ENCODE measurements at regions not wholly inside any gene's neighbourhood (a gene's known extent, or its start where the extent isn't known, plus 50 kb on each side); places are given as distances from the start of the nearest gene placed in this dataset.

GRCh38 chr10:29157321-29157720 is 131.5 kb upstream of the LYZL1 start:
- DNase-seq = no peak
- H3K27me3 ChIP-seq = no peaks in the 10 kb centered on the region

GRCh38 chr10:29158066-29158465 is 130.8 kb upstream of the LYZL1 start:
- H3K27me3 ChIP-seq = no peaks in the 10 kb centered on the region
- DNase-seq = no peak
- H3K36me3 ChIP-seq = no peaks in the 10 kb centered on the region
- no peaks in the 10 kb centered on the region for H3K9me3 ChIP-seq
- H3K4me3 ChIP-seq (ENCODE audit: low read depth, low read length) = no peak overlapping the region
- H3K4me1 ChIP-seq = no peaks in the 10 kb centered on the region
- no peak for TF ChIP-seq CTCF (IDR thresholded peaks at IDR 0.05; ENCODE audit: low read depth, low read length)

More at GRCh38 chr10:29157321-29157720, 131.5 kb upstream of the LYZL1 start:
- no peaks in the 10 kb centered on the region for H3K36me3 ChIP-seq
- TF ChIP-seq CTCF (IDR thresholded peaks at IDR 0.05; ENCODE audit: low read depth, low read length) = no peak
- H3K4me1 ChIP-seq = no peaks in the 10 kb centered on the region
- H3K4me3 ChIP-seq (ENCODE audit: low read depth, low read length) = no peak overlapping the region
- no peaks in the 10 kb centered on the region for H3K9me3 ChIP-seq

GRCh38 chr10:29160150-29160617 is 128.7 kb upstream of the LYZL1 start:
- Histone ChIP-seq H3K36me3 (no peaks in the 10 kb centered on the region), H3K4me3 (ENCODE audit: low read depth, low read length) (no peak overlapping the region)
- no peak for DNase-seq

GRCh38 chr10:29163746-29164145 is 125.1 kb upstream of the LYZL1 start:
- Histone ChIP-seq H3K4me1 (no peaks in the 10 kb centered on the region), H3K27me3 (no peaks in the 10 kb centered on the region), H3K9me3 (no peaks in the 10 kb centered on the region), H3K4me3 (ENCODE audit: low read depth, low read length) (no peak overlapping the region), H3K36me3 (no peaks in the 10 kb centered on the region)
- no peak for TF ChIP-seq CTCF (IDR thresholded peaks at IDR 0.05; ENCODE audit: low read depth, low read length)
- DNase-seq = no peak

More at GRCh38 chr10:29160150-29160617, 128.7 kb upstream of the LYZL1 start:
- no peaks in the 10 kb centered on the region for H3K27me3 ChIP-seq
- no peaks in the 10 kb centered on the region for H3K9me3 ChIP-seq
- no peak for TF ChIP-seq CTCF (IDR thresholded peaks at IDR 0.05; ENCODE audit: low read depth, low read length)
- no peaks in the 10 kb centered on the region for H3K4me1 ChIP-seq

GRCh38 chr10:29166713-29167112 is 122.2 kb upstream of the LYZL1 start:
- Histone ChIP-seq H3K9me3 (no peaks in the 10 kb centered on the region), H3K36me3 (no peaks in the 10 kb centered on the region), H3K4me3 (ENCODE audit: low read depth, low read length) (no peak overlapping the region), H3K4me1 (no peaks in the 10 kb centered on the region), H3K27me3 (no peaks in the 10 kb centered on the region)
- no peak for TF ChIP-seq CTCF (IDR thresholded peaks at IDR 0.05; ENCODE audit: low read depth, low read length)
- no peak for DNase-seq

GRCh38 chr10:29169021-29169420 is 119.8 kb upstream of the LYZL1 start:
- TF ChIP-seq CTCF (IDR thresholded peaks at IDR 0.05; ENCODE audit: low read depth, low read length) = no peak
- no peaks in the 10 kb centered on the region for H3K4me1 ChIP-seq
- no peak overlapping the region for H3K4me3 ChIP-seq (ENCODE audit: low read depth, low read length)
- no peaks in the 10 kb centered on the region for H3K9me3 ChIP-seq
- no peaks in the 10 kb centered on the region for H3K36me3 ChIP-seq
- DNase-seq = no peak
- no peaks in the 10 kb centered on the region for H3K27me3 ChIP-seq

Data from BE2C (cell line).